ENCODE measurements at regions not wholly inside any gene's neighbourhood (a gene's known extent, or its start where the extent isn't known, plus 50 kb on each side); places are given as distances from the start of the nearest gene placed in this dataset.

DNA sequence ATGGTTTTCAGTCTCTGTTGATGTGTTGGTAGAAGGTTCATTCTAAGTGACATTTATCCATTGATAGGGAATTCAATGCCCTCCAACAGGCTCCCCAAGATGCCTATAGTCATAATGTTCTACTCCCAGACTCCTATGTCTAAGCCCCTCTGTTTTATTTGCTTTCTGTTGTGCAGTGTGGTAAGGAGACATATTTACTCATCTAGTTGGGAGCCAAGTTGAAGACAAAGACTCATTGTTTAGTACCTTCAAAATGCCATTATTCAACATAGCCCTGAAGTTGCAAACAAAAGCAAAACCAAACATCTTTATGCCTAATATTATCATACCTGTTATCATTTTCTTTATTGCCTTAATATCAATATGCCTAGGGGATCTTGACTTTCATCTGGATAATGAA, 302.1 kb downstream of the RMST start:
- TF ChIP-seq FOXA1 (IDR thresholded peaks at IDR 0.05) (no peak), ARNT (IDR thresholded peaks at IDR 0.05) (no peak), SP1 (IDR thresholded peaks at IDR 0.05) (no peak), FOXK2 (IDR thresholded peaks at IDR 0.05) (no peak), LEF1 (IDR thresholded peaks at IDR 0.05; ENCODE audit: borderline replicate concordance) (no peak), TARDBP (IDR thresholded peaks at IDR 0.05) (no peak), SUZ12 (IDR thresholded peaks at IDR 0.05) (no peak), ZNF384 (IDR thresholded peaks at IDR 0.05) (no peak), NFRKB (IDR thresholded peaks at IDR 0.05) (no peak), HDGF (IDR thresholded peaks at IDR 0.05; ENCODE audit: borderline replicate concordance) (no peak), L3MBTL2 (conservative IDR thresholded peaks at IDR 0.05) (no peak), ELF4 (IDR thresholded peaks at IDR 0.05) (no peak)
